NCI-H146 treated with DMSO at 0.1 percent for 48 hours (cell line): ENCODE measurements at regions not wholly inside any gene's neighbourhood (a gene's known extent, or its start where the extent isn't known, plus 50 kb on each side); places are given as distances from the start of the nearest gene placed in this dataset.

ENCODE experiments used
- DNase-seq: peaks from one replicate; lab custom pipeline; 2025; ENCODE audit not compliant: unreplicated experiment; lab: John Stamatoyannopoulos, UW

GRCh38 chr4:180642732-180643131 lies 1600.5 kb upstream of the TENM3 start:
- no peak for DNase-seq

- no peak for DNase-seq
These were observed 1592.9 kb upstream of the TENM3 start for GRCh38 chr4:180650273-180650672.

GRCh38 chr4:180652533-180652932 lies 1590.7 kb upstream of the TENM3 start:
- no peak for DNase-seq

GRCh38 chr4:180655886-180656285 lies 1587.3 kb upstream of the TENM3 start:
- no peak for DNase-seq

GRCh38 chr4:180657881-180658280 lies 1585.3 kb upstream of the TENM3 start:
- DNase-seq: no peak

- DNase-seq: peak; percentile 86
These were observed 1578.3 kb upstream of the TENM3 start for GRCh38 chr4:180664766-180665368.

- peak; percentile 67 for DNase-seq
These were observed 1577.7 kb upstream of the TENM3 start for GRCh38 chr4:180665481-180665880.

- DNase-seq: peak; percentile 74
These were observed 1577.0 kb upstream of the TENM3 start for GRCh38 chr4:180665994-180666824.

- DNase-seq: no peak
These were observed 1574.5 kb upstream of the TENM3 start for GRCh38 chr4:180668732-180669131.

- no peak for DNase-seq
These were observed 1573.5 kb upstream of the TENM3 start for GRCh38 chr4:180669680-180670079.

- peak; percentile 83 for DNase-seq
These were observed 1568.4 kb upstream of the TENM3 start for GRCh38 chr4:180674619-180675358.

GRCh38 chr4:180675359-180675650 lies 1567.9 kb upstream of the TENM3 start:
- DNase-seq: peak; percentile 83

GRCh38 chr4:180680305-180680704 lies 1562.9 kb upstream of the TENM3 start:
- DNase-seq: peak; percentile 74

- DNase-seq: no peak
These were observed 1560.4 kb upstream of the TENM3 start for GRCh38 chr4:180682776-180683175.

GRCh38 chr4:180683186-180683585 lies 1560.0 kb upstream of the TENM3 start:
- DNase-seq: no peak

GRCh38 chr4:180688480-180688879 lies 1554.7 kb upstream of the TENM3 start:
- peak; percentile 15 for DNase-seq

- DNase-seq: no peak
These were observed 1548.3 kb upstream of the TENM3 start for GRCh38 chr4:180694875-180695274.

GRCh38 chr4:180695851-180696250 lies 1547.4 kb upstream of the TENM3 start:
- DNase-seq: no peak

- no peak for DNase-seq
These were observed 1546.6 kb upstream of the TENM3 start for GRCh38 chr4:180696460-180697092.

GRCh38 chr4:180698550-180699195 lies 1544.5 kb upstream of the TENM3 start:
- DNase-seq: no peak

- DNase-seq: no peak
These were observed 1536.4 kb upstream of the TENM3 start for GRCh38 chr4:180706766-180707165.
